NCI-H1105 (cell line): ENCODE measurements at regions not wholly inside any gene's neighbourhood (a gene's known extent, or its start where the extent isn't known, plus 50 kb on each side); places are given as distances from the start of the nearest gene placed in this dataset.
"Not testable (repeated sequence)": the region's sequence is repeated elsewhere in the genome, so short reads cannot be mapped to it uniquely, and the experiment has no call there.

Source experiments
- DNase-seq: peaks from one replicate; lab custom pipeline; 2025; lab: John Stamatoyannopoulos, UW

- DNase-seq = no peak
Observed at GRCh38 chr4:23022032-23022431, 329.3 kb downstream of the GBA3 start.

DNA sequence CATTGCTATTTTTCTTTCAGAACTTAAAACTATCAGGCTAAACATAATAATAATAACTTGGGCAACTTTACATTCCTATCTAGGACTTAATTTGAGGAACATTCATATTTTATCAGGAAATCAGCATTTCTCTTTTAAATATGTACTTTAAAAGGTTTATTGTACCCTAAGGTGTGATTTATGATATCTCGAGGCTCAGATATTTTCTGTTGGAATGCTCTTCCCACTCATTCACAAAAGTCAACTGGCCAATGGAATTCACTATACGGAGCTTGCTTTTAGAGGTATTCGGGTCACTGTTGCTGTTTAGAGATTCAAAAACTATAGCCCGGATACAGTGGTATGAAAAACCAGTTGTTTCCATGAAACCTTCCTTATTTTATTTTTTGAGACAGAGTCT is 328.3 kb downstream of the GBA3 start:
- DNase-seq = no peak

DNA sequence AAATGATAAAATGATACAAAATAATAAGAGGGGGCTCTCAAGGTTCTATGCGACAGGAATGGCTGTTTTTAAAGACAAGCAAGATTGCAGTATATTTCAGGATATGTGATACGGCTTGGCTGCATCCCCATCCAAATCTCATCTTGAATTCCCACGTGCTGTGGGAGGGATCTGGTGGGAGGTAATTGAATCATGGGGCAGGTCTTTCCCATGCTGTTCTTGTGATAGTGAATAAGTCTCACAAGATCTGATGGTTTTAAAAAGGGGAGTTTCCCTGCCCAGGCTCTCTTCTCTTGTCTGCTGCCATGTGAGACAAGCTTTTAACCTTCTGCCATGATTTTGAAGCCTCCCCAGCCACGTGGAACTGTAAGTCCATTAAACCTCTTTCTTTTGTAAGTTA is 327.7 kb downstream of the GBA3 start:
- not testable (repeated sequence) for DNase-seq

- DNase-seq = no peak
Observed at GRCh38 chr4:23016981-23017380, 324.2 kb downstream of the GBA3 start.

DNA sequence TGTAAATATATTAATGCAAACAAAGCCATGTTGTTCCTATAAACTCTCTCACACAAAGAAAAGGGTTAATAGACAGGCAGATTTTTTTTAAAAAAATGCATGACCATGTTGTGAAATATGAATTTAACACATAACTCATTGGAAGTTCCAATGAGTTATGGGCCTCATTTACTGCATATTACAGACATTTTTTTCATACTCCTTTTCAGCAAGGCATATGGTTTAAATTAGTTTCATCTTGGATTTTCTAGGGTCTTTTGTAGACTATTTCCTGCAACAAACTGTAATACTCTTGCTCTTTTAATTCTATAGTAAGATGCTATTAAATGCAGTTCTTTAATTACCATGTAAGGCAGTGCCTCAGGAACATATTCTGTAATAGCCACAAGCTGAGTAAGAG is 323.1 kb downstream of the GBA3 start:
- no peak for DNase-seq

DNA sequence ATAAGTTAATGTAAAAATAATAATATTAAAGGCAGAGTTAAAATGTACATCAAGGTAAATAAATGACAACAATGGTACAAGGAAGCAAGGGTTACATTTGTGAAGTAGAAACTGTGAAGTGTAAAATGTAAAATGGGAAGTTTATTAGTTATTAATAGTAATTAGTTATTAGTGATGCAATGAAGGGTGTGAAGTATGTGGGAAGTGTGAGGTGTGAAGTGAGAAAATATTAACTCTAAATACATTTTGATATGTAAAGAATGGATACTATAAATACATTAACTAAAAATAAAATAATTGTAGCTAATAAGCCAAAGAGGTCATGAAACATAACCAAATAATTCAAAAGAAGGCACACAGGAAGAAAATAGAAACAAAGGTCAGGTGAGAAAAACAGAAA is 316.4 kb downstream of the GBA3 start:
- no peak for DNase-seq

- no peak for DNase-seq
Observed at GRCh38 chr4:23006756-23007155, 314.0 kb downstream of the GBA3 start.

- DNase-seq = no peak
Observed at GRCh38 chr4:23005691-23006090, 313.0 kb downstream of the GBA3 start.

- no peak for DNase-seq
Observed at GRCh38 chr4:23001478-23001877, 308.7 kb downstream of the GBA3 start.

GRCh38 chr4:22999419-22999818 is 306.7 kb downstream of the GBA3 start:
- no peak for DNase-seq

DNA sequence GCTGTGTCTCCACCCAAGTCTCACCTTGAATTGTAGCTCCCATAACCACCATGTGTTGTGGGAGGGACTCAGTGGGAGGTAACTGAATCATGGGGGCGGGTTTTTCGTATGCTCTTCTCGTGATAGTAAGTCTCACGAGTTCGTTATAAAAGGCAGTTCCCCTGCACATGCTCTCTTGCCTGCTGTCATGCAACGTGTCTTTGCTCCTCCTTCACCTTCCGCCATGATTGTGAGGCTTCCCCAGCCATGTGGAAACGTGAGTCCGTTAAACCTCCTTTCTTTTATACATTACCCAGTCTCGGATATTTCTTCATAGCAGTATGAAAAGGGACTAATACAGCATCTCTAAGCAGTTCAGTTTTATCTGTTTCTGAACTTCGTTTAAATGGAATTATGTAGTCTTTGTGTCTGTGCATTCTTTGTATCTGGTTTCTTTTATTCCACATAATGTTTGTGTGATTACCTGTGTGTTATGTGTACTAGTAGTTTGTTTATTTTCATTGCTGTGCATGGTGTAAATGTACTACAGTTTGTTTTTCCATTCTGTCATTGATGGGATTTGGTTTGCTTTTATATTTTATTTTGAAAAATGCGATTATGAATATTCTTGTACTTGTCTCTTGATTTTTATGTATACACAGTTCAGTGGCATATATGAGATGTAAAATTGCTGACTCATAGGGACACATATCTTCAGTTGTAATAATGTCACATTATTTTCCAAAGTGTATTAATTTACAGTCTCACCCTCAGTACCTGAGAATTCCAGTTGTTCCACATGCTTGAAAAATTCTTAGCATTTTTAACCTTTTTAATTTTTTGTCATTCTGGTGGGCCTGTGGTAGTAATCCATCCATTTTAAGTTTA is 304.9 kb downstream of the GBA3 start:
- no peak for DNase-seq

DNA sequence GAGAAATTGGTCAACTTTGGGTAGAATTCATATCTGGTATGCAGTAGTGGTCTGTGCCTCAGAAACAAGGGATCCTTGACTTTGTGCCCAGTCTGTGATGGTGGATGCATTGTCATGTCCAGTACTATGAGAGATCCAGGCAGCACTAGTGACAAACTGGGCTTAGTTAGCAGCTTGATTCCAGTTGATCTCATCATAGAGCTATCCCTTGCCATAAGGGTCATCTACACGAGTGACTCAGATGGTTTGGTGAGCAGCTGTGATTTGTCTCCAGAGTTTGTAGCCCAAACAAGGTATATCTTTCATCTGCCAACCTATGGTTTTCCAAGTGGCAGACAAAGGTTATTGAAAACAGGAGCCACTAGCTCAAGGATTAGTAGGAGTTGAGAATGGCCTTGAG is 298.8 kb downstream of the GBA3 start:
- DNase-seq = no peak

DNA sequence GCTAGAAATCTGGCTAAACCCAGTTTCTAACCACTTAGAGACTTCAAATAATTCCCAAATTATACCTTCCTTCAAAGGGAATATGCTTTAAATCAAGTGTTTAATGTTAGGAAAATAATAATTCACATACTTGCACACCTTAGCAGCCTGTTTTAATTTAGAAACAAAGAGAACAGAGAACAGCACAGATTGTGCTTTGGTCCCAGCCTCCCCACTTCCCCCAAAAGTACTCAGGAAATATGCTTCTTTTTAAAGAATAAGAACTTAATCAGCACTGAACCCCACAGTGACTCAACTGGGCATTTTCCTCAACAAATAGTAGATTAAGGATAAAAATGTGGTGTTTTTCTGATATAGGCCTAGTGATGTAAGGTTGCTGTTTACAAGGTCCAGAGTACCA is 295.8 kb downstream of the GBA3 start:
- no peak for DNase-seq

DNA sequence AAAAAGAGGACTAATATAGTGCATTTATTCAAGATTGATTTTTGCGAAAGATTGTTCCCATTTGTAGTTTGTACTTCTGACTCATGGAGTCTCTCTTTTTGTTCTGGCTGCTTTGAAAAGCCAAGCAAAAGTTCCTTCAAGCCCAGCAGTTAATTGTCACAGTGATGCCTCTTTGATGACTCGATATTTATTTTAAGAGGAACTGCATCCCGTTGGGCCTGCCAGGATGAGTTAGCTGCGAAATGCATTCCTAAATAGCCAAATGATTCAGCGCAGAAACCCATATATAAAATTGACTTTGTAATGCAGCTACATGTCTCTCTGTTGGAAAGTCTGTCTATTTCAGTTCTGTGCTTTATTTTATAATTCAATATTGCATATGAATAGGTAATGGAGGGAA is 295.1 kb downstream of the GBA3 start:
- no peak for DNase-seq

DNA sequence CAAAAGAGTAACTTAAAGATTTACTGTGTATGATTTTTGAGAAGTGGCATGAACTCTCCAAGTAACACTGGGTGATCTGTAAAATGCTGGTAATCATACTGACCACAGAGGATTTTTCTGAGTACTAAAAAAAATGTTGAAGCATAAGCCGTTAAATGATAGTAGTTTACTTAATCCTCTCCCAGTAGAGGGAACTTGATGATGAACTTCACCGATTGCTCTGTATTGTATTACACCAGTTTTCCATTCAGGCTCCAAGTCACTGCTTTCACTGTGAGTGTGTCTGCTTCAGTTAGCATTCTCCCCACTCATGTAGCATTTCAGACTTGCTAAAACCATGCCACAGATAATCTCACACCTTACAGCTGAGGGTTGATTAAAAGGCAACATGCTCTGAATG is 294.1 kb downstream of the GBA3 start:
- DNase-seq = no peak

- DNase-seq = no peak
Observed at GRCh38 chr4:22986262-22986661, 293.5 kb downstream of the GBA3 start.

DNA sequence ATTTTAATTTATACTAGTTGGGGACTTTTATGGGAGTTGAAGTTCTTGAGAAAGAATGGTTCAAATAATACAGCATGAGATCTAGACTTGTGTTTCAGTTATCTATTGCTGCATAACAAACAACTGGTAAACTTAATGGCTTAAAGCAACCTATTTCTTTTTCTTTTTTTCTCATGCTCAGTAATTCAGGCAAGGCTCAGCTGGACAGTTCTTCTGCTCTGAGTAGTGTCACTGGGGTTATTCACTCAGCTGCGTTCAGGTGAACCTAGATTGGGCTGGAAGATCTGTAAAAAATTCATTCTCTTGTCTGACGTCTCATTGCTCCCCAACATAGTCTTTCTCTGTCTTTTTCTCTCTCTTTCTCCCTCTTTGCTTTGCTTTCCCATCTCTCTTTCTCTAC is 291.7 kb downstream of the GBA3 start:
- no peak for DNase-seq

DNA sequence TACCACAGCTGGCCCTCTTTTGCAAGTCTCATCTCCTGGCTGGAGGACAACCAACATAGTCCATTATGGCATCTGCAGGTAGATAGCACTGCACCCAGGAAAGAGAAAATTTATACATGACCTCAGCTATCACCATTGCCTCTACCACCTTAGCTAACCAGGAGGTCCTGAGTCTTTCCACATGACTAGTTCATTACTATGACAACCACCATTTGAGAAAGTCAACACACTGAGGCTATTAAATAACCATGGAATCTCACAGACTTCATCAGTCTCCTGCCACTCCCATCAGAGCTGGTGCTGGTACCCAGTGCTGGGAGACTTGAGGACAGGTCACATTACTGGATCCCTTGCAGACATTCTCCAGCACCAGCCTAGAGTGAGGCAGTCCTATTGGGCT is 285.9 kb downstream of the GBA3 start:
- no peak for DNase-seq

- DNase-seq = no peak
Observed at GRCh38 chr4:22970665-22971064, 277.9 kb downstream of the GBA3 start.

DNA sequence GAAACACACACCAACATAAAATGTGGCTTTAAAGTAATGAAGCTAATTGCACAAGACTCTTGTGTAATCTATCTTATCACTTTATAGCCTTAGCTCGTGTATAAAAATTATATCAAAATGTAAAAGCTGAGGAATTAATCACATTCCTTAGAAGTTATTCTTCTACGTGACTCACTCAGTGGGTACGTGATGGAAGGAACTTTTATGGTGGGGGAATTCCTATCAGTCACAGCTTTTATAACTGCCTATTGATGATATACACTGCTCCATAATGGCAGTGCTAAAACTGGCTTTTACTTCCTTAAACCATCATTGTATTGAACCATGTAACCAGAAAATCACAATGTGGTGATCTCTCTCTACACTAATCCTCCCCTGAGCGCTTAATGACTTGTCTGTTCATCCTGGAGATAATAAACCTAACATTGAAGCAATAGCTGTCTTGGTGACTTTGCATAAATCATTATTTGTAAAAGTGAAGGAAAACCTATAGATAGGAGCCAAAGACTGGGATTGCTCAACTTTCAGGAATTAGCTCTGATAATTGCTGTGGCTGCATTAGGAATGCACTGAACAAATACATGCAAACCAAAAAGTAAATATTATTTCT is 276.7 kb downstream of the GBA3 start:
- no peak for DNase-seq

DNA sequence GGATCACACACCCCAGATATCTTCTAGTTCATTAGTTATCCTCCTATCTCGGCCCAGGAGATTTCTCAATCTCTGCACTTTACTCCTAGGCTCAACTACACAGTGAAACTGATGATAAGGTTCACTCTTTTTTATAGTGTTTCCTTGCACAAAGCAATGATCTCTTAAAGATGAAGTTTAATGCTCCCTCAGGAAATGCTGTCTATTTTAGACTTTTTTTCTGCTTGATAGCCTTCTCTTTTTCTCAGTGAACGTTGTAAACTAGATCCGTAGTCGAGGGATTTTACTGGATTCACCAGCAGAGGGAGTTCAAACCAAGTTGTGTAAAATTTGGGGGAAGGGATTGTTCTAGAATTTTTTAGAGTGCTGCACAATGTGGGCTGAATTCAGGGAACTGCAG is 269.6 kb downstream of the GBA3 start:
- DNase-seq = no peak

DNA sequence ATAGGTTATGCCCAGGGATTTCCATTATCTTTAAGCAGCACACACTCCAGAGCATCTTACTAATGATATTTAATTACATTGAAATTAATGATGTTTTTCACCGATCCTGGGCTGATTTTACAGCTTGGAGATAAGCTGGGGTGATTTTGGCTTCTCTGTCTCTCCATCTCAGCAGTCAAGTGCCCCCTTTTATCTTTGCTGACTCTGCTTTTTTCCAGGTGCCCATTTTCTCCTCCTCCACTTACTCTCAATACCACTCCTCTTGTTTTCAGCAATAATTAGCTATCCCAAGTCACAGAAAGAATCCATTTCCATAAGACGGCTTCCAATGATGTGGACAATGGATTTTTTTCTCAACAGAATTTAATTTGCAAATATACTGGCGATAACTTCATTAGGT is 266.7 kb downstream of the GBA3 start:
- DNase-seq = no peak

DNA sequence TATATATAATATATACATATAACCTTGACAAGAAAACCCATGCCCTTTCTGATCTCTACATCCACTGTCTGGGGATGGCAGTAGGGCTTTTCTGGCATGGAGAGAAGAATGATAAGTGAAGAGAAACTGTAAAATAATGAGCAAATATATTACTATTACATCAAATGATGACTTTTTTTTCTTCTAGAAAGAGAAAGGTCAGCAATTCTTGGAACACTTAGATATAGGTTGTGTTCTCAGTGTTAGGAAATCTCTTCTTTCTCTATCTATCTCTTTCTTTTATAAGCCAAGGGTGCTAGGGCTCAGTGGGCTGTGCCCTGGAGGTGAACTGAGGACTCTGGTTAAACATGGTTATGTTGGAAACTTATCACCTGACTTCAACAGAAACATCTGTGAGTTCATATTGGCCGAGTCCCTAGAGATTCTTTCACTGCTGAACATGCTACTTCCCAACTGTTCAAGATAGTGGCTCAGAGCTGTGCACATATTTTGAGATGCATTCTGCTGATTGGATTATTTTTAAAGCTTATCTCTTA is 265.1 kb downstream of the GBA3 start:
- no peak for DNase-seq
